Brain microvascular endothelial cell (primary cell): ENCODE measurements at regions not wholly inside any gene's neighbourhood (a gene's known extent, or its start where the extent isn't known, plus 50 kb on each side); places are given as distances from the start of the nearest gene placed in this dataset.

Experiments
- DNase-seq: peaks from one replicate; pipeline ENCODE4 v3.0.0-alpha.2; 2020
- H3K27ac ChIP-seq: fragments of 250-450 bp; sonication (Bioruptor Pico); 2 replicates; pipeline ENCODE4 v1.5.1; 2020; ENCODE audit warnings: mild to moderate bottlenecking, moderate library complexity
- H3K27me3 ChIP-seq: fragments of 250-450 bp; sonication (Bioruptor Pico); replicated peaks from 2 replicates; pipeline ENCODE4 v1.5.1; 2020; ENCODE audit warnings: mild to moderate bottlenecking
- H3K36me3 ChIP-seq: fragments of 250-450 bp; sonication (Bioruptor Pico); replicated peaks from 2 replicates; pipeline ENCODE4 v1.5.1; 2020; ENCODE audit warnings: mild to moderate bottlenecking
- H3K4me3 ChIP-seq: 2 replicates; pipeline ENCODE4 v1.5.1; 2011; ENCODE audit warnings: low read depth, mild to moderate bottlenecking, control low read depth, low read length, moderate library complexity
- in situ Hi-C: cut with HindIII; loops from 2 replicates; pipeline ENCODE4 v1.10.0; 2017; ENCODE audit warnings: low sequenced_read_pairs, low pct_ligation_motif_present
- TF ChIP-seq, protein P1 (sequence below): IDR thresholded peaks from 2 replicates; pipeline ENCODE4 v1.5.1; 2011; ENCODE audit warnings: low read depth, mild to moderate bottlenecking, moderate library complexity, low read length, control low read depth, inconsistent platforms; ENCODE audit errors: missing control alignments

- no peak for DNase-seq
- no peak overlapping the region for H3K4me3 ChIP-seq
- no peaks in the 10 kb centered on the region for H3K36me3 ChIP-seq
- in situ Hi-C loops, result no loop called here
- no peaks in the 10 kb centered on the region for H3K27me3 ChIP-seq
- no peak overlapping the region for H3K27ac ChIP-seq
- TF ChIP-seq, protein P1, sequence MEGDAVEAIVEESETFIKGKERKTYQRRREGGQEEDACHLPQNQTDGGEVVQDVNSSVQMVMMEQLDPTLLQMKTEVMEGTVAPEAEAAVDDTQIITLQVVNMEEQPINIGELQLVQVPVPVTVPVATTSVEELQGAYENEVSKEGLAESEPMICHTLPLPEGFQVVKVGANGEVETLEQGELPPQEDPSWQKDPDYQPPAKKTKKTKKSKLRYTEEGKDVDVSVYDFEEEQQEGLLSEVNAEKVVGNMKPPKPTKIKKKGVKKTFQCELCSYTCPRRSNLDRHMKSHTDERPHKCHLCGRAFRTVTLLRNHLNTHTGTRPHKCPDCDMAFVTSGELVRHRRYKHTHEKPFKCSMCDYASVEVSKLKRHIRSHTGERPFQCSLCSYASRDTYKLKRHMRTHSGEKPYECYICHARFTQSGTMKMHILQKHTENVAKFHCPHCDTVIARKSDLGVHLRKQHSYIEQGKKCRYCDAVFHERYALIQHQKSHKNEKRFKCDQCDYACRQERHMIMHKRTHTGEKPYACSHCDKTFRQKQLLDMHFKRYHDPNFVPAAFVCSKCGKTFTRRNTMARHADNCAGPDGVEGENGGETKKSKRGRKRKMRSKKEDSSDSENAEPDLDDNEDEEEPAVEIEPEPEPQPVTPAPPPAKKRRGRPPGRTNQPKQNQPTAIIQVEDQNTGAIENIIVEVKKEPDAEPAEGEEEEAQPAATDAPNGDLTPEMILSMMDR, result no peak
Measured at GRCh38 chr4:146095860-146096259, 79.7 kb upstream of the LSM6 start.

GRCh38 chr4:146095091-146095690, 80.3 kb upstream of the LSM6 start:
- TF ChIP-seq, protein P1, result peak; percentile 75
- H3K36me3 ChIP-seq, result no peaks in the 10 kb centered on the region
- no peak overlapping the region for H3K4me3 ChIP-seq
- DNase-seq, result peak; percentile 59
- H3K27ac ChIP-seq, result no peak overlapping the region
- H3K27me3 ChIP-seq, result no peaks in the 10 kb centered on the region
- in situ Hi-C loops, result no loop called here

DNA sequence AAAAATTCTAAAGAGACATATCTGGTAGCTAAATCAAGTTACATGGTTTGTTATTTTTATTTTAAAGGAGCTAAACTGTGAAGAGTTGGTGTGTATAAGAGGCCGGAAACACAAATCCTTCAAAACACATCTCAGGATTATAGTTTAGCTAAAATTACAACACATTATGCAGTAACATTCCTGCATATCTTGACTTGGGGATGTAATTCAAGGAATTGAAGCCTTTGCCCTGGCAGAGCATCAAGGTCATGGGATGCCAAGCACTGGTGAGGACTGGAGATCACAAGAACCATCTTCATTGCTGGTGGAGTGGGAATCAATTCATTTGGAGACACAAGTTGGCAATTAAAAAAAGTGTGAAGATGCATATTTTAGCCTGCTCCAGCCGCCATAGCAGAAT, 86.8 kb upstream of the LSM6 start:
- H3K27me3 ChIP-seq, result no peaks in the 10 kb centered on the region
- in situ Hi-C loops, result no loop called here
- H3K27ac ChIP-seq, result no peak overlapping the region
- no peak for DNase-seq
- TF ChIP-seq, protein P1, result no peak
- H3K4me3 ChIP-seq, result no peak overlapping the region
- no peaks in the 10 kb centered on the region for H3K36me3 ChIP-seq

- H3K27me3 ChIP-seq, result no peaks in the 10 kb centered on the region
- TF ChIP-seq, protein P1, result no peak
- in situ Hi-C loops, result no loop called here
- DNase-seq, result no peak
- H3K4me3 ChIP-seq, result no peak overlapping the region
- H3K36me3 ChIP-seq, result no peaks in the 10 kb centered on the region
- H3K27ac ChIP-seq, result no peak overlapping the region
Measured at GRCh38 chr4:146087856-146088255, 87.7 kb upstream of the LSM6 start.

DNA sequence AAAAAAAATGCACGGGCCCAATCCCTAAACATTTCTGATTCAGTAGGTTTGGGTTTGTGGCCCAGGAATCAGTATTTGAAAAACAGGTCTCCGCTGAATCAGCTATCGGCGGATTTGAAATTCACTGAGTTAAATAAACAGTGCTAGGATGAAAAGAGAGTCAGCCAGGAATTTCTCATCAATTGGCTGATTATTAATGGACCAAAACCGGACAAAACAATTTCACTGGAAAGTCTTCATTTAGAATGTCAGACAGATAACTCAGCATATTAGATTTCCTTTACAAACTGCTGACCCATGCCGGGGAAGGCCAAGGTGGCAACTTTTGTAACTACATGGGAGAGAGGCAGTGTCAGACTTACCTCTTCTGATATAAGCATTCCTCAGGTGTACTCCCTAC, 99.4 kb upstream of the LSM6 start:
- TF ChIP-seq, protein P1, result no peak
- H3K27ac ChIP-seq, result no peak overlapping the region
- in situ Hi-C loops, result no loop called here
- H3K27me3 ChIP-seq, result no peaks in the 10 kb centered on the region
- H3K36me3 ChIP-seq, result no peaks in the 10 kb centered on the region
- no peak overlapping the region for H3K4me3 ChIP-seq
- DNase-seq, result no peak

- no peak for DNase-seq
- Histone ChIP-seq H3K36me3 (no peaks in the 10 kb centered on the region), H3K27me3 (peaks cover 2% of the 10 kb centered on the region), H3K4me3 (no peak overlapping the region), H3K27ac (no peak overlapping the region)
- in situ Hi-C loops, result no loop called here
- TF ChIP-seq, protein P1, result no peak
Measured at GRCh38 chr4:146073517-146073916, 102.0 kb upstream of the LSM6 start.
